NOMO-1 treated with dmso at 0.1 percent for 144 hours (cell line): ENCODE measurements at regions not wholly inside any gene's neighbourhood (a gene's known extent, or its start where the extent isn't known, plus 50 kb on each side); places are given as distances from the start of the nearest gene placed in this dataset.
"Not testable (repeated sequence)": the region's sequence is repeated elsewhere in the genome, so short reads cannot be mapped to it uniquely, and the experiment has no call there.

ENCODE experiments used
- DNase-seq: peaks from one replicate; lab custom pipeline; 2025; ENCODE audit not compliant: unreplicated experiment; lab: John Stamatoyannopoulos, UW

- no peak for DNase-seq
Observed at GRCh38 chrX:27162496-27162895, 300.6 kb downstream of the PPP4R3C start.

GRCh38 chrX:27156921-27157320, 306.2 kb downstream of the PPP4R3C start:
- DNase-seq: not testable (repeated sequence)

DNA sequence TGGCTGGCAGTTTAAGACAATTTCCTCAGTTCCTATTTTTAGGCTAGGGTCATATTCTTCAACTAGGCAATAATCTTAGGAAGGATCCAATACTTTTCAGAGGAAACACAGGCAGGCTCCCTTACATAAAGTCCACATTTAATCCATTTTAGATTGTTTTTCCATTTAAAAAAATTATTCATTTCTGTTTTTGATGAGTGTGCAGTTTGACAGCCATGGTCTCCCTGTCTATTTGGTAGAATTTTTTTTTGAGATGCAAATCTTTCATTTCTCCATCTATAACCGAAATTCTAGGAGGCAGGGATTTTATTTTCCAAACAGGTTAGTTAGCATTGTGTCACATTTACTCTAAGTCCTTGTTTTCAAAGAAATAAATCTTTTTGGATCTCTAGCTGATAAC, 326.8 kb downstream of the PPP4R3C start:
- DNase-seq: no peak

DNA sequence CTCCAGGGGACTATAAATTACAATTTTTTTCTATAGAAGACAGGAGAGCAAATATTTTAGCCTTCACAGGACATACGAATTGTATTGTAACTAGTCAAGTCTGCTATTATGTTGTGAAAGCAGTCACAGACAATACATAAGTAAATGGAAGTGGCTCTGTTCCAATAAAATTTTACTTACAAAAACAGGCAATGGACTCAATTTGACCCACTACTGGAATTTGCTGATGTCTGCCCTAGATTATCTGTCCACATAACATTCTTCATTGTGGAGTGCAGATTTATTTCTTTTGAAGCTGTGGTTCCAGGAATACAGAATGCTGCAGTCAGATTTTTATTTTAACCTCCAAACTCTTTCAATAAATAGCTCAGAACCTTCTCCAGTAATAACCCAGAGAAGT, 330.3 kb downstream of the PPP4R3C start:
- DNase-seq: no peak

- not testable (repeated sequence) for DNase-seq
Observed at GRCh38 chrX:27087176-27087575, 376.0 kb downstream of the PPP4R3C start.

DNA sequence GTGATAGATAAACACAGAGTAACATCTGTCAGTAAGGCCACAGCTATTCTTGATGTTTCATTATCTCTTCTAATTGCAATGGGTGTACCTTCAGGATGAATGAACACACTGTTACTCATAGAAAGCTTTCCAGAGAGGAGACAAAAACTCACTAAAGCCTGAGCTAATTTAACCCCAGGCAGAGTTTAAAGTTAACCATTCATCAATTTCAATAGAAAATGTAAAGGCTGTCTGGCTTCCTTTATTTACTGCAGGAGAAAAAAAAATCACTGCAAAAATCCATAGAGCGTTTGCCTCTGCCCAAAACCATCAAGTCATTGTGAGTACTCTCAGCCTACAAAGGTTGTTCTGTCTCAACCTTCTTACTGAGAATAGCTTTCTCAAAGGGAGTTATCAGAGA, 376.9 kb downstream of the PPP4R3C start:
- no peak for DNase-seq

DNA sequence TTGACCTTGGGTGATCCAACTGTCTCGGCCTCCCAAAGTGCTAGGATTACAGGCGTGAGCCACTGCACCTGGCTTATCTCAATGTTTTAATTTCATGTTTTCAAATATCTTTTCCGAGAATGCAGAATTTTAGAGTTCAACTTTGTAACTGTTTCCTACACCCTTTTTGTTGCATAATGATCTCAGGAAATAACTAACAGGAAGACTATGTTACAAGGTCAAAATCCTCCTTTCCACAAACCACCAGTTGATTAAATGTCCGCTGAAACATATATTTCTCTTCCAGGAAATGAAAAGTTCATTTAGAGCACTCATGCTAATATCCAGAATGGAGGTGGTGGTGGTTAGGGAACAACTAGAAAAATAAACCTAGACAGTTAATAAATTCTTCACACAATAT, 377.8 kb downstream of the PPP4R3C start:
- no peak for DNase-seq

DNA sequence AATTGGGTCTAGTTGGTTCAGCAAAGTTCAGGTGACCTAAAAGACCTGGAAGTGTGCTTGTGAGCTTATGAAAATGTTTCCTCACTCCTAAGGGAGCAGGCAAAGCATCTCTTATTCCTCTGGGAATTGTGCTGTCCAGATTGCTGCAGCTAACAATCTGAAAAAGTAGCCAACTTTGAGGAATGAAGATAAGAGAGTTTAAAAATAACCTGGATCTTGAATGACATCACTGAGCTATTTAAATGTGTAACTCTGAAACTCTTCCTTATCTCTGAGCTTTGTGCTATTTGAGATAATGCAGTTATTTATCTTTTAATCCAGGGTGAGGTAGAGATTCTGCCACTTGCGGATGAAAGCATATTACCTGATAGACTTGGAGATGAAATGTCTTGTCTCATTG, 384.8 kb downstream of the PPP4R3C start:
- DNase-seq: no peak

GRCh38 chrX:27057883-27058282, 405.3 kb downstream of the PPP4R3C start:
- no peak for DNase-seq

GRCh38 chrX:27039332-27039731, 423.8 kb downstream of the PPP4R3C start:
- no peak for DNase-seq

DNA sequence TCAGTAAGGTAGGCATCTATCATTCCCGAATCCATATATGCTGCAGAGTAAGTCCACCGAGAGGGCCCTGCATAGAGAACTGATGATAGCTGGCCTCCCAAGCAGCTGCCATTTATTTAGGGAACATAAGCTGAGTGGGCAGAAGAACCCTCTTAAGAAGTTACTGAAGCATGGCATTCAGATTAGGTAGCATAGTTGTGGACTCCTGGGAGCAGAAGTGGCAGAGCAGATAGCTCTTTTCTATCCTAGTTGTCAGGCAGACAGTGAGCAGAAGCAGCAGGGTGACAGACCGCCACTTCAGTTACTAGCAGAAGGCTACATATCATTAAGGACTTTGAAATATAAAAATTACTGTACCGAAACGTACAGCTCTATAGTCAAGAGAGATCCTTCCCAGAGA, 454.7 kb downstream of the PPP4R3C start:
- DNase-seq: no peak

- no peak for DNase-seq
Observed at GRCh38 chrX:26999634-27000033, 463.5 kb downstream of the PPP4R3C start.

- no peak for DNase-seq
Observed at GRCh38 chrX:26958261-26958660, 504.9 kb downstream of the PPP4R3C start.

- DNase-seq: no peak
Observed at GRCh38 chrX:26954029-26954428, 509.1 kb downstream of the PPP4R3C start.

GRCh38 chrX:26952213-26952612, 510.9 kb downstream of the PPP4R3C start:
- DNase-seq: no peak

DNA sequence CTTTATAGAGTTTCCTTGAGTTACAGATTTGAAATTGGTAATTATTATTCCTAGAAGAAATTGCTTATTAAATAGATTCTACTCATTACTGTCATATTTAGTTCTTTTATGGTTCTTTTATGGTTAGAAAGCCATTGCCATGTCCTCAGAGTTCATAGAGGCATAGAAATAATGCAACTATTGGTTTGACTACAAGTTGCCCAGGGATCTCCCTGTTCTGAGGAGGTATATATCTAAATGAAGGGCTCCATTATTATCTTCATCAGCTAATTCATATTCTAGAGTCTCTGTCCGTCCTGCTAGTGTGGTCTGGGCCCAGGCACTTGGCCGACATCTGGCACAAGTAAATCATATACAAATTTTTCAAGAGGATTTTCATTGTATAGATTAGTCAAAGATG, 535.7 kb downstream of the PPP4R3C start:
- DNase-seq: no peak

DNA sequence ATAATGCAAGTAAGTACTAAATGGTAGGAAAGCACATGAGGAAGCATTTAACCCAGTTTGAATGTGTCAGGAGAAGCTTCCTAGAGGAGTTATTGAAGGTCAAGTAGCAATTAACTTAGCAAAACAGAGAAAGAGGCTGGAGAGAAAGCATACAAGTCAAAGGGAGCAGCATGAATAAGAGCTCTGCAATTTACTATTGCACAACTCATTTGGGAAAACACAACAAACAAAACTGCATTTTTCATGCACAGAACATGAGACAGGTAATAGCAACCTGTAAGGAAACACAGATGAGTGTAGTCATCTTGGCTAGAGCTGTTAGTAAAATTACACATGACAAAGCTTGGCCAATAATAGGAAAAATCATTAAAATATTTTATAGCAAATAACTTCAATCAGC, 538.1 kb downstream of the PPP4R3C start:
- DNase-seq: no peak

DNA sequence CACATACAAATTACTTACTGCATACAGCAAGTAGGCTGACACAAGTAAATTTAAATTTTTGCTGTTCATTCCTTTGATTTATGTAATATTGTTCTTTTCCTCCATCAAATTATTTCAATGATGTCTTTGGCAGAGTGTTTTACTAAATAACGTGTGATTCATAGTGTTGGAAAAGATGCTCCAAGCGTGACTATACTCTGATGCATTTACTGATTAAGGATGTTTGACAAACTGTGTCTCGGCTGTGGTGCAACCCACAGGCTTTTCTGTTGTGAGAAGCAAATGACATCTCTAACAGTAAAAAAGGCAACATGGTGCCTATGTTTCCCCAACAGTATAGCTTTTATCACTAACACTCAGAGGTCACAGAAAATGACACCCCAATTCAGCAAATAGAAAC, 540.9 kb downstream of the PPP4R3C start:
- DNase-seq: no peak

- DNase-seq: no peak
Observed at GRCh38 chrX:26918631-26919030, 544.5 kb downstream of the PPP4R3C start.

- no peak for DNase-seq
Observed at GRCh38 chrX:26916991-26917390, 546.1 kb downstream of the PPP4R3C start.

- no peak for DNase-seq
Observed at GRCh38 chrX:26915064-26915463, 548.1 kb downstream of the PPP4R3C start.

GRCh38 chrX:26914232-26914631, 548.9 kb downstream of the PPP4R3C start:
- DNase-seq: no peak

DNA sequence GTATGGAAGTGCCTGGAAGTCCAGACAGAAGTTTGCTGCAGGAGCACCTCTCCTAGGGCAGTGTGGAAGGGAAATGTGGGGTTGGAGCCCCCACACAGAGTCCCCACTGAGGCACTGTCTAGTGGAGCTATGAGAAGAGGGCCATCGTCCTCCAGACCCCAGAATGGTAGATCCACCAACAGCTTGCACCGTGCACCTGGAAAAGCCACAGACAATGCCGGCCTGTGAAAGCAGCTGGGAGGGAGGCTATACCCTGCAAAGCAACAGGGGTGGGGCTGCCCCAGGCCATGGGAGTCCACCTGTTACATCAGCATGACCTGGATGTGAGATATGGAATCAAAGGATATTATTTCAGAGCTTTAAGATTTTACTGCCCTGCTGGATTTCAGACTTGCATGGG, 551.4 kb downstream of the PPP4R3C start:
- not testable (repeated sequence) for DNase-seq

- no peak for DNase-seq
Observed at GRCh38 chrX:26909728-26910127, 553.4 kb downstream of the PPP4R3C start.
